ENCODE measurements at regions not wholly inside any gene's neighbourhood (a gene's known extent, or its start where the extent isn't known, plus 50 kb on each side); places are given as distances from the start of the nearest gene placed in this dataset.

GRCh38 chr2:71830497-71831192, 317.0 kb downstream of the CYP26B1 start:
- DNase-seq, result no peak

- DNase-seq, result no peak
Measured at GRCh38 chr2:71829008-71829407, 318.7 kb downstream of the CYP26B1 start.

GRCh38 chr2:71827973-71828372, 319.7 kb downstream of the CYP26B1 start:
- no peak for DNase-seq

- no peak for DNase-seq
Measured at GRCh38 chr2:71827524-71827901, 320.1 kb downstream of the CYP26B1 start.

GRCh38 chr2:71826826-71827523, 320.7 kb downstream of the CYP26B1 start:
- no peak for DNase-seq

GRCh38 chr2:71826299-71826698, 321.4 kb downstream of the CYP26B1 start:
- DNase-seq, result no peak

- no peak for DNase-seq
Measured at GRCh38 chr2:71824436-71824835, 323.2 kb downstream of the CYP26B1 start.

- no peak for DNase-seq
Measured at GRCh38 chr2:71823526-71823925, 324.1 kb downstream of the CYP26B1 start.

GRCh38 chr2:71822463-71822862, 325.2 kb downstream of the CYP26B1 start:
- DNase-seq, result no peak

- no peak for DNase-seq
Measured at GRCh38 chr2:71821856-71822255, 325.8 kb downstream of the CYP26B1 start.

- no peak for DNase-seq
Measured at GRCh38 chr2:71816815-71817214, 330.8 kb downstream of the CYP26B1 start.

GRCh38 chr2:71815701-71816474, 331.8 kb downstream of the CYP26B1 start:
- no peak for DNase-seq

- DNase-seq, result no peak
Measured at GRCh38 chr2:71814885-71815284, 332.8 kb downstream of the CYP26B1 start.

- no peak for DNase-seq
Measured at GRCh38 chr2:71813807-71814470, 333.7 kb downstream of the CYP26B1 start.

- no peak for DNase-seq
Measured at GRCh38 chr2:71813315-71813714, 334.3 kb downstream of the CYP26B1 start.

- no peak for DNase-seq
Measured at GRCh38 chr2:71812736-71813135, 334.9 kb downstream of the CYP26B1 start.

GRCh38 chr2:71811726-71812125, 335.9 kb downstream of the CYP26B1 start:
- no peak for DNase-seq

- no peak for DNase-seq
Measured at GRCh38 chr2:71811157-71811556, 336.5 kb downstream of the CYP26B1 start.

- no peak for DNase-seq
Measured at GRCh38 chr2:71807581-71808451, 339.8 kb downstream of the CYP26B1 start.

GRCh38 chr2:71806432-71806831, 341.2 kb downstream of the CYP26B1 start:
- no peak for DNase-seq

GRCh38 chr2:71804281-71804751, 343.3 kb downstream of the CYP26B1 start:
- DNase-seq, result no peak

GRCh38 chr2:71803398-71803797, 344.3 kb downstream of the CYP26B1 start:
- DNase-seq, result no peak
